ENCODE measurements at regions not wholly inside any gene's neighbourhood (a gene's known extent, or its start where the extent isn't known, plus 50 kb on each side); places are given as distances from the start of the nearest gene placed in this dataset.

DNA sequence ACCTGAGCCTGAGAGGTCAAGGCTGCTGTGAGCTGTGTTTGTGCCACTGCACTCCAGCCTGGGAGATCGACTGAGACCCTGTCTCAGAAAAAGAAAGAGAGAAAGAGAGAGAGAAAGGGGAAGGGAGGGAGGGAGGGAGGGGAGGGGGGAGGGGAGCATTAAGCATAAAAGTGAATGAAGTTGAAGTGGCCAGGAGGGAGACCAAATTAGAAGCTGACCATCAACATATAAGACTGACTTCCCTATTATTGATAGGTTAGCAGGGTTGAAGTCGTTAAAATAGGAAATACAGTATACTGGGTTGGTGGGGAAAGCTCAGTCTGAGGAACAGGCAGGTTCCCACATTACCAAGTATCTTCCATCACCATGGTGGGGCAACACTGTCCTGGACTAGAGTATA, 117.1 kb upstream of the MKLN1 start:
- TF ChIP-seq, protein P1, sequence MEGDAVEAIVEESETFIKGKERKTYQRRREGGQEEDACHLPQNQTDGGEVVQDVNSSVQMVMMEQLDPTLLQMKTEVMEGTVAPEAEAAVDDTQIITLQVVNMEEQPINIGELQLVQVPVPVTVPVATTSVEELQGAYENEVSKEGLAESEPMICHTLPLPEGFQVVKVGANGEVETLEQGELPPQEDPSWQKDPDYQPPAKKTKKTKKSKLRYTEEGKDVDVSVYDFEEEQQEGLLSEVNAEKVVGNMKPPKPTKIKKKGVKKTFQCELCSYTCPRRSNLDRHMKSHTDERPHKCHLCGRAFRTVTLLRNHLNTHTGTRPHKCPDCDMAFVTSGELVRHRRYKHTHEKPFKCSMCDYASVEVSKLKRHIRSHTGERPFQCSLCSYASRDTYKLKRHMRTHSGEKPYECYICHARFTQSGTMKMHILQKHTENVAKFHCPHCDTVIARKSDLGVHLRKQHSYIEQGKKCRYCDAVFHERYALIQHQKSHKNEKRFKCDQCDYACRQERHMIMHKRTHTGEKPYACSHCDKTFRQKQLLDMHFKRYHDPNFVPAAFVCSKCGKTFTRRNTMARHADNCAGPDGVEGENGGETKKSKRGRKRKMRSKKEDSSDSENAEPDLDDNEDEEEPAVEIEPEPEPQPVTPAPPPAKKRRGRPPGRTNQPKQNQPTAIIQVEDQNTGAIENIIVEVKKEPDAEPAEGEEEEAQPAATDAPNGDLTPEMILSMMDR (IDR thresholded peaks at IDR 0.05) = no peak
- no peak for TF ChIP-seq EP300 (IDR thresholded peaks at IDR 0.05)
- no peak for TF ChIP-seq POLR2A (IDR thresholded peaks at IDR 0.05)

Data from tibial nerve (tissue), 4 donors.